ENCODE measurements at regions not wholly inside any gene's neighbourhood (a gene's known extent, or its start where the extent isn't known, plus 50 kb on each side); places are given as distances from the start of the nearest gene placed in this dataset.

DNA sequence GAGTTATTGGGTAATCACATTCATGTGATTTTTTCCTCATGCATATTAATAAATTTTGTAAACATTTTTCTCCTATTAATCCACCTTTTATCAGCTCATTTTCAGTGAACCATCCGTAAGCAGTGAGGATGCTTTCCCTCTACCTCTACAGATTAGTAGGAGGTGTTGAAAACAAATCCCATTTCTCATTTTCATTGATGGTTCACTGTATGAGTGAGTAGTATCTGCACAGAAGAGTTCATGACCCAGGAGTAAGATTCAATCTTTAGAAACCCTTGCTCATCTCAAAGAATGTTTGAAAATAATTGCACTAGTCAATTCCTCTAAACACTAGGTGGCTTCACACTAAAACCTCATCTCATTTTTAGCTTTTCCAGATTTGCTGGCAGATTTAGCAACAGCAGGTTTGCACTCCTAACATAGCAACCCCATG, 440.0 kb downstream of the HAO1 start:
- TF ChIP-seq CTCF (IDR thresholded peaks at IDR 0.05 in 4 of 5, conservative IDR thresholded peaks at IDR 0.05 in 1 of 5) (no peak), POLR2A (IDR thresholded peaks at IDR 0.05) (no peak)
